Caco-2 (cell line): ENCODE measurements at regions not wholly inside any gene's neighbourhood (a gene's known extent, or its start where the extent isn't known, plus 50 kb on each side); places are given as distances from the start of the nearest gene placed in this dataset.

Experiments
- BruUV-seq: library from RNA; stranded (reverse); fragments of 400-500 nt; replicated peaks from 2 replicates; lab custom pipeline; 2021; lab: Mats Ljungman, UMichigan
- CTCF ChIA-PET: fragments of 300-600 bp; sonication (Branson Sonifier 250); formaldehyde crosslinking; loops from one replicate; lab custom pipeline; 2022; ENCODE audit warnings: antibody characterized with exemption; lab: Charles Lee
- POLR2A ChIA-PET: fragments of 300-600 bp; sonication (Branson Sonifier 250); formaldehyde crosslinking; loops from one replicate; lab custom pipeline; 2022; ENCODE audit warnings: antibody characterized with exemption; lab: Charles Lee
- DNase-seq, 2 experiments: peaks; one replicate each; pipeline versions ENCODE4 v3.0.0 to v3.0.0-alpha.2; 2020 to 2022
- H3K27me3 ChIP-seq: replicated peaks from 2 replicates; pipeline ENCODE4 v1.6.0; 2011; ENCODE audit warnings: low read length; ENCODE audit not compliant: control insufficient read depth, insufficient read depth
- H3K36me3 ChIP-seq: 2 replicates; pipeline ENCODE4 v1.5.1; 2011; ENCODE audit warnings: low read length; ENCODE audit not compliant: control insufficient read depth, insufficient read depth
- H3K4me1 ChIP-seq: fragments of 250-450 bp; sonication (Bioruptor Pico); 2 replicates; pipeline ENCODE4 v1.5.1; 2020; ENCODE audit warnings: mild to moderate bottlenecking
- H3K4me3 ChIP-seq: 2 replicates; pipeline ENCODE4 v1.5.1; 2011; ENCODE audit warnings: low read depth, mild to moderate bottlenecking, control low read depth, low read length
- H3K9me3 ChIP-seq: fragments of 250-450 bp; sonication (Bioruptor Pico); 2 replicates; pipeline ENCODE4 v1.5.1; 2020; ENCODE audit warnings: mild to moderate bottlenecking, moderate library complexity
- H3K27ac Mint-ChIP-seq: one replicate; pipeline ENCODE4 v1.8.0; 2022; ENCODE audit warnings: mixed read lengths; ENCODE audit not compliant: unreplicated experiment
- H3K27me3 Mint-ChIP-seq: one replicate; pipeline ENCODE4 v1.8.0; 2022; ENCODE audit warnings: mixed read lengths; ENCODE audit not compliant: insufficient read depth, unreplicated experiment
- H3K36me3 Mint-ChIP-seq: one replicate; pipeline ENCODE4 v1.8.0; 2022; ENCODE audit warnings: mild to moderate bottlenecking, mixed read lengths; ENCODE audit not compliant: insufficient read depth, unreplicated experiment
- H3K4me1 Mint-ChIP-seq: one replicate; pipeline ENCODE4 v1.8.0; 2022; ENCODE audit warnings: low read depth, mixed read lengths; ENCODE audit not compliant: unreplicated experiment
- H3K4me3 Mint-ChIP-seq: one replicate; pipeline ENCODE4 v1.8.0; 2022; ENCODE audit warnings: mild to moderate bottlenecking, moderate library complexity, mixed read lengths; ENCODE audit not compliant: unreplicated experiment
- H3K9me3 Mint-ChIP-seq: one replicate; pipeline ENCODE4 v1.8.0; 2022; ENCODE audit warnings: mixed read lengths; ENCODE audit not compliant: unreplicated experiment
- intact Hi-C: fragments of 100-400 bp; cut with micrococcal nuclease; formaldehyde crosslinking; loops from one replicate; pipeline ENCODE4 v1.10.0; 2022; ENCODE audit not compliant: unreplicated experiment
- TF ChIP-seq, protein P1 (sequence below), 2 experiments: fragments of 200-600 bp in 1 of 2; IDR thresholded peaks; 1 replicate in 1 of 2; 2 replicates in 1 of 2; pipeline versions ENCODE4 v1.5.1 to v1.8.0; 2011 to 2022; ENCODE audit warnings: antibody characterized with exemption in 1 of 2, control low read depth in 1 of 2, inconsistent platforms in 1 of 2, low read depth in 1 of 2, low read length in 1 of 2, mild to moderate bottlenecking in 1 of 2, moderate library complexity in 1 of 2; ENCODE audit not compliant: insufficient read depth in 1 of 2, severe bottlenecking in 1 of 2, unreplicated experiment in 1 of 2

DNA sequence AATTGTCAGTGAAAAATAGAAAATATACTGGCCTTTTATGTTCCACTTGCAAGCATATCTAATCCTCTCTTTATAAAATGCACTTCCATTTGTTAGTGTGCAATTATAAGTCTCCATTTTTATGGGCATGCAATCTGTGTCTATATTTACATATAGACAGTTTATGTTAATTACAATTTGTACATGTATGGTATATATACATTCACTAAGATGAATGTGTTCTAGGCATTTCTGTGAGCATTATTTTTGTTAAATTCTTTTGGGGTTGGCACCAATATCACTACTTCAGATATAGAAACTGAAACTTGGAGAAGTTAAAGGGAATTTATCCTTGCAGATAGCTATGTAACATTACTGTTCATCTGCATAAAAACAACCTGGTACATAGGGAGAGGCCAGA lies 470.8 kb upstream of the LMO3 start:
- Histone ChIP-seq H3K9me3 (no peaks in the 10 kb centered on the region), H3K27me3 (no peaks in the 10 kb centered on the region), H3K36me3 (no peaks in the 10 kb centered on the region), H3K4me3 (no peak overlapping the region), H3K4me1 (peaks cover 6% of the 10 kb centered on the region; the same call in 1 of the 2 replicates)
- no peaks in the 10 kb centered on the region for H3K27me3 Mint-ChIP-seq
- no peak overlapping the region for H3K27ac Mint-ChIP-seq
- intact Hi-C loops = loop anchor here (5.0 kb wide), 1 partner anchor 40 kb away; no protein-coding TSS in a partner anchor
- no peak overlapping the region for H3K4me3 Mint-ChIP-seq
- no peaks in the 10 kb centered on the region for H3K9me3 Mint-ChIP-seq
- BruUV-seq = no TSS peak
- TF ChIP-seq, protein P1, sequence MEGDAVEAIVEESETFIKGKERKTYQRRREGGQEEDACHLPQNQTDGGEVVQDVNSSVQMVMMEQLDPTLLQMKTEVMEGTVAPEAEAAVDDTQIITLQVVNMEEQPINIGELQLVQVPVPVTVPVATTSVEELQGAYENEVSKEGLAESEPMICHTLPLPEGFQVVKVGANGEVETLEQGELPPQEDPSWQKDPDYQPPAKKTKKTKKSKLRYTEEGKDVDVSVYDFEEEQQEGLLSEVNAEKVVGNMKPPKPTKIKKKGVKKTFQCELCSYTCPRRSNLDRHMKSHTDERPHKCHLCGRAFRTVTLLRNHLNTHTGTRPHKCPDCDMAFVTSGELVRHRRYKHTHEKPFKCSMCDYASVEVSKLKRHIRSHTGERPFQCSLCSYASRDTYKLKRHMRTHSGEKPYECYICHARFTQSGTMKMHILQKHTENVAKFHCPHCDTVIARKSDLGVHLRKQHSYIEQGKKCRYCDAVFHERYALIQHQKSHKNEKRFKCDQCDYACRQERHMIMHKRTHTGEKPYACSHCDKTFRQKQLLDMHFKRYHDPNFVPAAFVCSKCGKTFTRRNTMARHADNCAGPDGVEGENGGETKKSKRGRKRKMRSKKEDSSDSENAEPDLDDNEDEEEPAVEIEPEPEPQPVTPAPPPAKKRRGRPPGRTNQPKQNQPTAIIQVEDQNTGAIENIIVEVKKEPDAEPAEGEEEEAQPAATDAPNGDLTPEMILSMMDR (IDR thresholded peaks at IDR 0.05; ENCODE audit: insufficient read depth in 1 of 2, low read depth in 1 of 2, low read length in 1 of 2, severe bottlenecking in 1 of 2, unreplicated experiment in 1 of 2) = no peak
- DNase-seq = no peak
- H3K36me3 Mint-ChIP-seq = no peaks in the 10 kb centered on the region
- POLR2A ChIA-PET = no interaction called here
- CTCF ChIA-PET = no interaction called here
- peaks cover 7% of the 10 kb centered on the region for H3K4me1 Mint-ChIP-seq

DNA sequence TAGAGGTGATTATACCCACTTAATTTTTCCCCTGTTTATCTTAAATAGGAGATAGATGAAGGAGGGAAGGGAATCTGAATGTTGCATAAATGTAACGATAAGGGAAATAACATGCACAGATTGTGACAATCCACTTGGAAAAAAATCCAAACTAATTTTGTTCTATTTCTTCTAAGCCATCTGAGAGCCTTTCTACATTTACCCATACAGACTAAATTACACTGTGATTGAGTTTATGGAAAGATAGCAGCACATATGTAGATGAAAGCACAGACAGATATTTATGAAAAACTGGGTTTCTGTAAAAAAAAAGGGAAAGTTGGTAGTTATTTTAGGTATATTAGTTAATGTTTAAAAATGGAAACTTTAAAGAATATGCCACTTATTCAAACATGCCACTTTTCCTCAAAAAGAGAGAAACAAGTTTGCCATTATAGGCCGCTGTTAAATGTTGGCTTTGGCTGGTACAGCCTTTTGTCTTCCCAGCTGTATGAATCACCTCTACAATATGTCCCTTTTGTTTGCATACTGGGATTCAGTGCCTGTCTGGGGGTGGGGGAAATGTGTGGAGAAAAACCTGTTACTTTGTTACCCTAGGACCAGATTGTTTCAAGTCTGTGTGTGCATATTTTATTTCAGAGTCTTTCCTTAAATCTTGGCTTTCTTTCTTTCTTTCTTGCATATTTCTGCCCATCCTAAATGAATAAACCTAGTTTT lies 470.2 kb upstream of the LMO3 start:
- Histone ChIP-seq H3K9me3 (no peaks in the 10 kb centered on the region), H3K36me3 (no peaks in the 10 kb centered on the region), H3K4me3 (no peak overlapping the region), H3K4me1 (peaks cover 6% of the 10 kb centered on the region; the same call in 1 of the 2 replicates), H3K27me3 (no peaks in the 10 kb centered on the region)
- Mint-ChIP-seq H3K4me3 (no peak overlapping the region), H3K9me3 (no peaks in the 10 kb centered on the region), H3K36me3 (no peaks in the 10 kb centered on the region), H3K27me3 (no peaks in the 10 kb centered on the region), H3K4me1 (peaks cover 7% of the 10 kb centered on the region), H3K27ac (no peak overlapping the region)
- BruUV-seq = no TSS peak
- DNase-seq = peak in 1 of 2 experiments; percentile 55
- intact Hi-C loops = loop anchor here (5.0 kb wide), 1 partner anchor 39 kb away; no protein-coding TSS in a partner anchor
- POLR2A ChIA-PET = no interaction called here
- TF ChIP-seq, protein P1 (IDR thresholded peaks at IDR 0.05; ENCODE audit: insufficient read depth in 1 of 2, low read depth in 1 of 2, low read length in 1 of 2, severe bottlenecking in 1 of 2, unreplicated experiment in 1 of 2) = no peak
- CTCF ChIA-PET = no interaction called here

DNA sequence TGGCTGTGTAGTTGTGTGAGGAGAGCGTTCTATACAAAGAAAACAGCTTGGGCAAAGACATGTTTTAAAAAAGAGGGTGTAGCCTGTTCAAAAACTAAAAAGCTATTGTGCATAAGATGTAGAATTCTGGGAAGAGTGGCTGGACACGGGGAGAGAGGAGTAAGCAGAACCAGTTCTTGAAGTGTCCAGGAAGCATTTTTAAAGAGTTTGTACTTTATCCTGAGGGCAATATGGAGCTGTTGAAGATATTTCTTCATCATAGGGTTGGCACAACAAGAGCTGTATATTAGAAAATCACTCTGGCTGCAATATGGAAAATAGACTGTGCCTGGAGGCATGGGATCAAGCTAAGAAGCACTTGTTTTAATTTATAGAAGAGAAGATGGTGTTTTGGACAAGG lies 458.9 kb upstream of the LMO3 start:
- Histone ChIP-seq H3K9me3 (no peaks in the 10 kb centered on the region), H3K4me3 (no peak overlapping the region), H3K4me1 (no peaks in the 10 kb centered on the region), H3K27me3 (no peaks in the 10 kb centered on the region), H3K36me3 (no peaks in the 10 kb centered on the region)
- TF ChIP-seq, protein P1 (IDR thresholded peaks at IDR 0.05; ENCODE audit: insufficient read depth in 1 of 2, low read depth in 1 of 2, low read length in 1 of 2, severe bottlenecking in 1 of 2, unreplicated experiment in 1 of 2) = no peak
- peaks cover 6% of the 10 kb centered on the region for H3K27me3 Mint-ChIP-seq
- H3K27ac Mint-ChIP-seq = no peak overlapping the region
- ChIA-PET POLR2A (no interaction called here), CTCF (no interaction called here)
- no TSS peak for BruUV-seq
- no peaks in the 10 kb centered on the region for H3K9me3 Mint-ChIP-seq
- intact Hi-C loops = no loop called here
- H3K36me3 Mint-ChIP-seq = no peaks in the 10 kb centered on the region
- H3K4me1 Mint-ChIP-seq = no peaks in the 10 kb centered on the region
- H3K4me3 Mint-ChIP-seq = no peak overlapping the region
- DNase-seq = no peak
